Astrocyte (in vitro differentiated cells and primary cell): ENCODE measurements at regions not wholly inside any gene's neighbourhood (a gene's known extent, or its start where the extent isn't known, plus 50 kb on each side); places are given as distances from the start of the nearest gene placed in this dataset.

ENCODE experiments used
- EZH2 ChIP-seq: IDR thresholded peaks from 2 replicates; pipeline ENCODE4 v1.6.1; 2012; ENCODE audit warnings: mild to moderate bottlenecking, low read length, inconsistent platforms; ENCODE audit not compliant: insufficient read depth
- TF ChIP-seq, protein P1 (sequence below): IDR thresholded peaks from 2 replicates; pipeline ENCODE4 v1.5.1; 2011; ENCODE audit warnings: low read depth, mild to moderate bottlenecking, inconsistent platforms, low read length, moderate library complexity; ENCODE audit not compliant: insufficient read depth

DNA sequence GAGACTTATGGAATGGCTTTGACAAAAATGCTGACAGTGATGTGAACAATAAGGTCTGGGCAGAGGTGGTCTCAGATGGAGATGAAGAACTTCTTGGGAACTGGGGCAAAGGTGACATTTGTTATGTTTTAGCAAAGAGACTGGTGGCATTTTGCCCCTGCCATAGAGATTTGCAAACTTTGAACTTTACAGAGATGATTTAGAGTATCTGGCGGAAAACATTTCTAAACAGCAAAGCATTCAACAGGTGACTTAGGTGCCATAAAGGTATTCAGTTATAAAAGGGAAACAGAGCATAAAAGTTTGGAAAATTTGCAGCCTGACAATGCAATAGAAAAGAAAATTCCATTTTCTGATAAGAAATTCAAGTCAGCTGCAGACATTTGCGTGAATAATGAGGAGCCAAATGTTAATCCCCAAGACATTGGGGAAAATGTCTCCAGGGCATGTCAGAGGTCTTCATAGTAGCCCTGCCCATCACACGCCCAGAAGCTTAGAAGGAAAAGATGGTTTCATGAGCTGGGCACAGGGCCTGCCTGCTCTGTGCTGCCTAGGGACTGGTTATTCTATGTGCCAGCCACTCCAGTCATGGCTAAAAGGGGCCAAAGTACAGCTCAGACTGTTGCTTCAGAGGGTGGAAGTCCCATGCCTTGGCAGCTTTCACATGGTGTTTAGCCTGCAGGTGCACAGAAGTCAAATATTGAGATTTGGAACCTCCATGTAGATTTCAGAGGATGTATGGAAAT lies 782.2 kb downstream of the TRAM1L1 start:
- TF ChIP-seq, protein P1, sequence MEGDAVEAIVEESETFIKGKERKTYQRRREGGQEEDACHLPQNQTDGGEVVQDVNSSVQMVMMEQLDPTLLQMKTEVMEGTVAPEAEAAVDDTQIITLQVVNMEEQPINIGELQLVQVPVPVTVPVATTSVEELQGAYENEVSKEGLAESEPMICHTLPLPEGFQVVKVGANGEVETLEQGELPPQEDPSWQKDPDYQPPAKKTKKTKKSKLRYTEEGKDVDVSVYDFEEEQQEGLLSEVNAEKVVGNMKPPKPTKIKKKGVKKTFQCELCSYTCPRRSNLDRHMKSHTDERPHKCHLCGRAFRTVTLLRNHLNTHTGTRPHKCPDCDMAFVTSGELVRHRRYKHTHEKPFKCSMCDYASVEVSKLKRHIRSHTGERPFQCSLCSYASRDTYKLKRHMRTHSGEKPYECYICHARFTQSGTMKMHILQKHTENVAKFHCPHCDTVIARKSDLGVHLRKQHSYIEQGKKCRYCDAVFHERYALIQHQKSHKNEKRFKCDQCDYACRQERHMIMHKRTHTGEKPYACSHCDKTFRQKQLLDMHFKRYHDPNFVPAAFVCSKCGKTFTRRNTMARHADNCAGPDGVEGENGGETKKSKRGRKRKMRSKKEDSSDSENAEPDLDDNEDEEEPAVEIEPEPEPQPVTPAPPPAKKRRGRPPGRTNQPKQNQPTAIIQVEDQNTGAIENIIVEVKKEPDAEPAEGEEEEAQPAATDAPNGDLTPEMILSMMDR, result no peak
- TF ChIP-seq EZH2, result no peak
